Gastroesophageal sphincter (tissue), 4 donors: ENCODE measurements at regions not wholly inside any gene's neighbourhood (a gene's known extent, or its start where the extent isn't known, plus 50 kb on each side); places are given as distances from the start of the nearest gene placed in this dataset.

Experiments
- ATAC-seq: fragments of 150-250 bp; one replicate; pipeline ENCODE4 v1.9.1; 2016; ENCODE audit warnings: mild to moderate bottlenecking, moderate library complexity
- H3K27ac ChIP-seq, 4 donors: fragments of 200-600 bp; sonication (generic) in 3 of 4; 1 replicate in 3 of 4; 2 replicates in 1 of 4; pipeline ENCODE4 v1.5.1; 2016 to 2019
- H3K27me3 ChIP-seq: fragments of 200-600 bp; sonication (generic); one replicate; pipeline ENCODE4 v1.5.1; 2019
- H3K36me3 ChIP-seq, 2 donors: fragments of 200-600 bp; sonication (generic); one replicate each; pipeline ENCODE4 v1.5.1; 2019; ENCODE audit warnings: control low read depth in 1 of 2
- H3K4me1 ChIP-seq, 3 donors: fragments of 200-600 bp; sonication (generic); 1 replicate in 2 of 3; 2 replicates in 1 of 3; pipeline ENCODE4 v1.5.1; 2016 to 2019; ENCODE audit warnings: control low read depth in 2 of 3
- H3K4me3 ChIP-seq, 2 donors: fragments of 200-600 bp; sonication (generic); one replicate each; pipeline ENCODE4 v1.5.1; 2019; ENCODE audit warnings: mild to moderate bottlenecking in 1 of 2, moderate library complexity in 1 of 2
- H3K9me3 ChIP-seq, 3 donors: fragments of 200-600 bp; sonication (generic); one replicate each; pipeline ENCODE4 v1.5.1; 2017 to 2019; ENCODE audit warnings: control low read depth in 2 of 3
- CTCF ChIP-seq, 4 experiments: fragments of 200-600 bp in 2 of 4; fragments of 450-650 bp in 2 of 4; sonication (generic) in 1 of 4; IDR thresholded peaks; one replicate each; pipeline ENCODE4 v1.5.1; 2017 to 2019; ENCODE audit warnings: antibody characterized with exemption in 4 of 4, mild to moderate bottlenecking in 2 of 4, moderate library complexity in 2 of 4
- EP300 ChIP-seq: sonication (generic); formaldehyde crosslinking; IDR thresholded peaks from one replicate; pipeline ENCODE4 v1.6.1; 2017; ENCODE audit warnings: antibody characterized with exemption, mild to moderate bottlenecking
- POLR2A ChIP-seq, 2 donors: fragments of 450-650 bp; IDR thresholded peaks; one replicate each; pipeline ENCODE4 v1.6.1; 2017; ENCODE audit warnings: antibody characterized with exemption in 2 of 2, mild to moderate bottlenecking in 2 of 2, moderate library complexity in 1 of 2
- POLR2AphosphoS5 ChIP-seq: sonication (generic); formaldehyde crosslinking; IDR thresholded peaks from one replicate; pipeline ENCODE4 v1.6.1; 2017; ENCODE audit warnings: antibody characterized with exemption
- WGBS, 2 donors: methylation state at CpG; one replicate each; pipeline ENCODE4 v1.1.5; 2018; ENCODE audit warnings: low coverage in 1 of 2; 5-methylcytosine and 5-hydroxymethylcytosine counted together

- 78 to 90% methylated on average over 2 to 3 of the region's 3 CpGs for WGBS, 2 donors
- H3K4me1 ChIP-seq, result no peaks in the 10 kb centered on the region
- H3K4me3 ChIP-seq, result no peak overlapping the region
- TF ChIP-seq EP300 (no peak), POLR2A (IDR thresholded peaks at IDR 0.05) (no peak), CTCF (IDR thresholded peaks at IDR 0.05) (no peak), POLR2AphosphoS5 (no peak)
- H3K36me3 ChIP-seq, result no peaks in the 10 kb centered on the region
- H3K9me3 ChIP-seq, result peaks cover 0 to 12% (median 0%) of the 10 kb centered on the region in 3 donors
- no peak for ATAC-seq
- H3K27ac ChIP-seq, result no peak overlapping the region
- no peaks in the 10 kb centered on the region for H3K27me3 ChIP-seq
Observed at GRCh38 chrX:25389266-25389665, 373.5 kb upstream of the ARX start.

GRCh38 chrX:25383196-25383595, 367.4 kb upstream of the ARX start:
- Histone ChIP-seq H3K36me3 (no peaks in the 10 kb centered on the region), H3K4me3 (no peak overlapping the region), H3K27me3 (no peaks in the 10 kb centered on the region), H3K27ac (no peak overlapping the region), H3K9me3 (no peaks in the 10 kb centered on the region), H3K4me1 (no peaks in the 10 kb centered on the region)
- TF ChIP-seq POLR2AphosphoS5, result no peak
- TF ChIP-seq EP300, result no peak
- TF ChIP-seq CTCF (IDR thresholded peaks at IDR 0.05), result no peak
- no peak for TF ChIP-seq POLR2A (IDR thresholded peaks at IDR 0.05)
- ATAC-seq, result no peak
- WGBS, 2 donors, result 54 to 64% methylated on average over 2 to 3 of the region's 3 CpGs

GRCh38 chrX:25356456-25356855, 340.7 kb upstream of the ARX start:
- no peaks in the 10 kb centered on the region for H3K4me1 ChIP-seq
- no peak overlapping the region for H3K27ac ChIP-seq
- no peak for ATAC-seq
- H3K27me3 ChIP-seq, result no peaks in the 10 kb centered on the region
- no peak overlapping the region for H3K4me3 ChIP-seq
- no peaks in the 10 kb centered on the region for H3K36me3 ChIP-seq
- H3K9me3 ChIP-seq, result no peaks in the 10 kb centered on the region
- WGBS, 2 donors, result 30 to 40% methylated on average over 1 of the region's 1 CpG
- TF ChIP-seq POLR2AphosphoS5 (no peak), EP300 (no peak), POLR2A (IDR thresholded peaks at IDR 0.05) (no peak)

- H3K4me1 ChIP-seq, result no peaks in the 10 kb centered on the region
Observed at GRCh38 chrX:25344161-25344936, 328.6 kb upstream of the ARX start.

GRCh38 chrX:25343060-25343459, 327.3 kb upstream of the ARX start:
- WGBS, 2 donors, result no CpG with 5 or more reads among the region's 1 CpG
- no peak for ATAC-seq
- no peaks in the 10 kb centered on the region for H3K36me3 ChIP-seq
- H3K4me1 ChIP-seq, result no peaks in the 10 kb centered on the region
- TF ChIP-seq EP300, result no peak
- no peak for TF ChIP-seq POLR2A (IDR thresholded peaks at IDR 0.05)
- no peak for TF ChIP-seq CTCF (IDR thresholded peaks at IDR 0.05)
- TF ChIP-seq POLR2AphosphoS5, result no peak
- no peaks in the 10 kb centered on the region for H3K27me3 ChIP-seq
- H3K9me3 ChIP-seq, result no peaks in the 10 kb centered on the region
- H3K27ac ChIP-seq, result no peak overlapping the region
- no peak overlapping the region for H3K4me3 ChIP-seq

More at GRCh38 chrX:25344161-25344936, 328.6 kb upstream of the ARX start:
- 39 to 50% methylated on average over 3 to 7 of the region's 7 CpGs for WGBS, 2 donors
- TF ChIP-seq EP300, result no peak
- TF ChIP-seq POLR2A (IDR thresholded peaks at IDR 0.05), result no peak
- no peak for TF ChIP-seq CTCF (IDR thresholded peaks at IDR 0.05)
- TF ChIP-seq POLR2AphosphoS5, result no peak
- Histone ChIP-seq H3K9me3 (no peaks in the 10 kb centered on the region), H3K4me3 (no peak overlapping the region), H3K27me3 (no peaks in the 10 kb centered on the region), H3K36me3 (no peaks in the 10 kb centered on the region), H3K27ac (no peak overlapping the region)
- ATAC-seq, result no peak
